ENCODE measurements at regions not wholly inside any gene's neighbourhood (a gene's known extent, or its start where the extent isn't known, plus 50 kb on each side); places are given as distances from the start of the nearest gene placed in this dataset.

DNA sequence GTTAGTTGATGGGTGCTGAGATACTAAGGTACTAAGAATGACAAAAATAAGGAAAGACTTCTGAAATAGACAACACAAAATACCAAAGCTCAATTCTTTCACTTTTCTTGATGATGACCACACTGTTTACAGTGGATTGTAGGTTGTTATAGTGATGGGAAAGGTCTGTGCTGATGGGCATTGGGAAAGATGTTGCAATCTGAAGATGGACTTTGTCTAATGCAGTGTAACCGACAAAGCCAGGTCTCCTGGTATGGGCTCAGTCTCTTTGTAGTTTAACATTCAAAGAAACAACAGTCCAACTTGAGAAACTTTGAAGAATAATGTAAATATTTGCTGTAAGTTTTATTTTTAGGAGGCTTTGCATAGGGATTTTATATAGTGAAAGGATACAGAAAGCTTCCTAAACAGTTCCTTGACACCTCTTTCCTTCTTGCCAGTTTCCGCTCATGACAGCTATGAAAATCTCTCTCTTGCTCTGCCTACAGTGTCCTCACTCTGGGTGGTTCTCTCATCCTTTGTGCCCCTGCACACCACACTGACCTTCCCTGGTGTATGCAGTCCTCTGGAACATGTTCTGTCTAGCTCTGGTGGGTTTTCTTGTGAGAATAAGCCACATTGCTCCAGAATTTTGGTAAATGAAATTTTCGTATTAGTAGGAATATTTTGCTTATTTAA lies 172.2 kb downstream of the KCNRG start:
- H3K9ac ChIP-seq (ENCODE audit: low read length) = no peak overlapping the region
- Mint-ChIP-seq H3K27me3 (ENCODE audit: low read depth, unreplicated experiment) (no peaks in the 10 kb centered on the region), H3K27ac (ENCODE audit: unreplicated experiment) (no peak overlapping the region), H3K4me3 (ENCODE audit: unreplicated experiment) (no peak overlapping the region), H3K4me1 (ENCODE audit: low read depth, unreplicated experiment) (peaks cover 4% of the 10 kb centered on the region), H3K9me3 (ENCODE audit: unreplicated experiment) (peaks cover 10% of the 10 kb centered on the region), H3K36me3 (ENCODE audit: low read depth, unreplicated experiment) (no peaks in the 10 kb centered on the region)
- H2AFZ ChIP-seq (ENCODE audit: low read depth, low read length) = no peak overlapping the region
- no peaks in the 10 kb centered on the region for H3K27me3 ChIP-seq (ENCODE audit: insufficient read depth, low read length)
- FAIRE-seq (no peak), DNase-seq (ENCODE audit: low read depth) (no peak)
- TF ChIP-seq, protein P1, sequence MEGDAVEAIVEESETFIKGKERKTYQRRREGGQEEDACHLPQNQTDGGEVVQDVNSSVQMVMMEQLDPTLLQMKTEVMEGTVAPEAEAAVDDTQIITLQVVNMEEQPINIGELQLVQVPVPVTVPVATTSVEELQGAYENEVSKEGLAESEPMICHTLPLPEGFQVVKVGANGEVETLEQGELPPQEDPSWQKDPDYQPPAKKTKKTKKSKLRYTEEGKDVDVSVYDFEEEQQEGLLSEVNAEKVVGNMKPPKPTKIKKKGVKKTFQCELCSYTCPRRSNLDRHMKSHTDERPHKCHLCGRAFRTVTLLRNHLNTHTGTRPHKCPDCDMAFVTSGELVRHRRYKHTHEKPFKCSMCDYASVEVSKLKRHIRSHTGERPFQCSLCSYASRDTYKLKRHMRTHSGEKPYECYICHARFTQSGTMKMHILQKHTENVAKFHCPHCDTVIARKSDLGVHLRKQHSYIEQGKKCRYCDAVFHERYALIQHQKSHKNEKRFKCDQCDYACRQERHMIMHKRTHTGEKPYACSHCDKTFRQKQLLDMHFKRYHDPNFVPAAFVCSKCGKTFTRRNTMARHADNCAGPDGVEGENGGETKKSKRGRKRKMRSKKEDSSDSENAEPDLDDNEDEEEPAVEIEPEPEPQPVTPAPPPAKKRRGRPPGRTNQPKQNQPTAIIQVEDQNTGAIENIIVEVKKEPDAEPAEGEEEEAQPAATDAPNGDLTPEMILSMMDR (IDR thresholded peaks at IDR 0.05; ENCODE audit: insufficient read depth, low read depth, low read length) = no peak
- TF ChIP-seq EZH2 (IDR thresholded peaks at IDR 0.05; ENCODE audit: insufficient read depth, low read length) = no peak
- H3K4me1 ChIP-seq (ENCODE audit: insufficient read depth, low read length) = no peaks in the 10 kb centered on the region
- no peaks in the 10 kb centered on the region for H3K9me3 ChIP-seq (ENCODE audit: insufficient read depth, low read depth, low read length)
- no peaks in the 10 kb centered on the region for H4K20me1 ChIP-seq (ENCODE audit: insufficient read depth, low read length)
- H3K36me3 ChIP-seq (ENCODE audit: insufficient read depth, low read length) = no peaks in the 10 kb centered on the region
- no peak overlapping the region for H3K27ac ChIP-seq (ENCODE audit: low read depth, low read length)
- H3K4me2 ChIP-seq (ENCODE audit: low read length) = no peak overlapping the region
- H3K79me2 ChIP-seq (ENCODE audit: insufficient read depth, low read length) = no peaks in the 10 kb centered on the region
- H3K4me3 ChIP-seq (ENCODE audit: insufficient read depth, low read depth, low read length) = no peak overlapping the region

DNA sequence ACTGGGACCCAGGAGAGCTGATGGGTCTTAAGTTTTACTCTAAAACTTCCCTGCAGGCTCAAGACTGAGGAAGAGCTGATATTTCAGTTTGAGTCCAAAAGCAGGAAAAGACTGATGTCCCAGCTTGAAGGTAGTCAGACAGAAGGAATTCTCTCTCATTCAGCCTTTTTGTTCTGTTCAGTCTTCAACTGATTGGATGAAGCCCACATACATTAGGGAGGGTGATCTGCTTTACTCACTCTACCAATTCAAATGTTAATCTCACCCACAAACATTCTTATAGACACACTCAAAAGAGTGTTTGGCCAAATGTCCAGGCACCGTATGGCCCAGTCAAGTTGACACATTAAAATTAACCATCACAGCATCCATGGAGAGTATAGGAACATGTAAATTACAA lies 173.5 kb downstream of the KCNRG start:
- H3K9ac ChIP-seq (ENCODE audit: low read length) = no peak overlapping the region
- no peaks in the 10 kb centered on the region for H3K27me3 ChIP-seq (ENCODE audit: insufficient read depth, low read length)
- Mint-ChIP-seq H3K4me3 (ENCODE audit: unreplicated experiment) (no peak overlapping the region), H3K27ac (ENCODE audit: unreplicated experiment) (no peak overlapping the region), H3K9me3 (ENCODE audit: unreplicated experiment) (peaks cover 10% of the 10 kb centered on the region), H3K36me3 (ENCODE audit: low read depth, unreplicated experiment) (no peaks in the 10 kb centered on the region), H3K4me1 (ENCODE audit: low read depth, unreplicated experiment) (peaks cover 4% of the 10 kb centered on the region), H3K27me3 (ENCODE audit: low read depth, unreplicated experiment) (no peaks in the 10 kb centered on the region)
- no peak overlapping the region for H3K27ac ChIP-seq (ENCODE audit: low read depth, low read length)
- no peaks in the 10 kb centered on the region for H3K79me2 ChIP-seq (ENCODE audit: insufficient read depth, low read length)
- FAIRE-seq = no peak
- no peak overlapping the region for H2AFZ ChIP-seq (ENCODE audit: low read depth, low read length)
- H3K4me3 ChIP-seq (ENCODE audit: insufficient read depth, low read depth, low read length) = no peak overlapping the region
- TF ChIP-seq, protein P1 (IDR thresholded peaks at IDR 0.05; ENCODE audit: insufficient read depth, low read depth, low read length) = no peak
- TF ChIP-seq EZH2 (IDR thresholded peaks at IDR 0.05; ENCODE audit: insufficient read depth, low read length) = no peak
- no peak overlapping the region for H3K4me2 ChIP-seq (ENCODE audit: low read length)
- no peaks in the 10 kb centered on the region for H3K36me3 ChIP-seq (ENCODE audit: insufficient read depth, low read length)
- DNase-seq (ENCODE audit: low read depth) = no peak
- H4K20me1 ChIP-seq (ENCODE audit: insufficient read depth, low read length) = no peaks in the 10 kb centered on the region
- no peaks in the 10 kb centered on the region for H3K4me1 ChIP-seq (ENCODE audit: insufficient read depth, low read length)
- H3K9me3 ChIP-seq (ENCODE audit: insufficient read depth, low read depth, low read length) = no peaks in the 10 kb centered on the region

DNA sequence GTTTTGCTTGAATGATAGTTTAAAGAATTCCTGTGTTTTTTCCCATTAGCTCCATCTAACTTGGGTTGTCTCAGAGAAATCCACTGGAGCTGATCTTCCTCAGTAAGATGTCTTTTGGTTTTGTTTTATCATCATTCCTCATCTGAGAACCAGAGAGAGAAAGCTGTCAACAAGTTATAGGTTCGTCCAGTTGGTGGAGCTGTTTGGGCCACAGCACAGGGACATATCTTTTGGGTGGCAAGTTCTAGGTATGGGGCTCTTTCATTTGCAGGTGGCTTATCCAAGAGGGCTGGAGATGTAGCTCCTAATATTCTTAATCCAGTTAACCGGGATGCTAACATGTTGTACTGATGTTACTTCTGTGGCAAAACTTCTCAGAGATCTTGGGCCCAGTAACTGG lies 174.2 kb downstream of the KCNRG start:
- H3K9me3 ChIP-seq (ENCODE audit: insufficient read depth, low read depth, low read length) = no peaks in the 10 kb centered on the region
- H3K4me3 Mint-ChIP-seq (ENCODE audit: unreplicated experiment) = no peak overlapping the region
- no peaks in the 10 kb centered on the region for H3K36me3 Mint-ChIP-seq (ENCODE audit: low read depth, unreplicated experiment)
- no peaks in the 10 kb centered on the region for H3K27me3 Mint-ChIP-seq (ENCODE audit: low read depth, unreplicated experiment)
- no peaks in the 10 kb centered on the region for H4K20me1 ChIP-seq (ENCODE audit: insufficient read depth, low read length)
- no peaks in the 10 kb centered on the region for H3K27me3 ChIP-seq (ENCODE audit: insufficient read depth, low read length)
- no peak overlapping the region for H3K27ac Mint-ChIP-seq (ENCODE audit: unreplicated experiment)
- DNase-seq (ENCODE audit: low read depth) (no peak), FAIRE-seq (no peak)
- TF ChIP-seq, protein P1 (IDR thresholded peaks at IDR 0.05; ENCODE audit: insufficient read depth, low read depth, low read length) = no peak
- TF ChIP-seq EZH2 (IDR thresholded peaks at IDR 0.05; ENCODE audit: insufficient read depth, low read length) = no peak
- no peak overlapping the region for H3K4me2 ChIP-seq (ENCODE audit: low read length)
- no peaks in the 10 kb centered on the region for H3K4me1 ChIP-seq (ENCODE audit: insufficient read depth, low read length)
- no peak overlapping the region for H2AFZ ChIP-seq (ENCODE audit: low read depth, low read length)
- H3K4me3 ChIP-seq (ENCODE audit: insufficient read depth, low read depth, low read length) = no peak overlapping the region
- no peak overlapping the region for H3K27ac ChIP-seq (ENCODE audit: low read depth, low read length)
- no peaks in the 10 kb centered on the region for H3K79me2 ChIP-seq (ENCODE audit: insufficient read depth, low read length)
- peaks cover 8% of the 10 kb centered on the region for H3K4me1 Mint-ChIP-seq (ENCODE audit: low read depth, unreplicated experiment)
- peaks cover 10% of the 10 kb centered on the region for H3K9me3 Mint-ChIP-seq (ENCODE audit: unreplicated experiment)
- no peaks in the 10 kb centered on the region for H3K36me3 ChIP-seq (ENCODE audit: insufficient read depth, low read length)
- no peak overlapping the region for H3K9ac ChIP-seq (ENCODE audit: low read length)

All from astrocyte (in vitro differentiated cells and primary cell).